Adipocyte (in vitro differentiated cells): ENCODE measurements at regions not wholly inside any gene's neighbourhood (a gene's known extent, or its start where the extent isn't known, plus 50 kb on each side); places are given as distances from the start of the nearest gene placed in this dataset.
A peak's percentile ranks its signal among the peaks of the same experiment; 100 is the strongest.

ENCODE experiments used
- DNase-seq: peaks from one replicate; pipeline ENCODE4 v3.0.0-alpha.2; 2015; ENCODE audit warnings: low read depth
- H3K27me3 ChIP-seq: replicated peaks from 2 replicates; pipeline ENCODE4 v1.7.0; 2013; ENCODE audit warnings: mild to moderate bottlenecking, low read length, moderate library complexity; ENCODE audit not compliant: control insufficient read depth, insufficient read depth
- H3K36me3 ChIP-seq: 2 replicates; pipeline ENCODE4 v1.7.0; 2013; ENCODE audit warnings: low read length, mild to moderate bottlenecking, moderate library complexity; ENCODE audit not compliant: control insufficient read depth, insufficient read depth, severe bottlenecking
- H3K4me1 ChIP-seq: 2 replicates; pipeline ENCODE4 v1.7.0; 2013; ENCODE audit warnings: mild to moderate bottlenecking, low read length, moderate library complexity; ENCODE audit not compliant: control insufficient read depth, insufficient read depth
- H3K4me3 ChIP-seq: 2 replicates; pipeline ENCODE4 v1.7.0; 2013; ENCODE audit warnings: mild to moderate bottlenecking, low read length, moderate library complexity
- H3K9ac ChIP-seq: 2 replicates; pipeline ENCODE4 v1.7.0; 2013; ENCODE audit warnings: mild to moderate bottlenecking, low read length, moderate library complexity
- H3K9me3 ChIP-seq: 2 replicates; pipeline ENCODE4 v1.7.0; 2013; ENCODE audit warnings: mild to moderate bottlenecking, low read length, moderate library complexity; ENCODE audit not compliant: control insufficient read depth

GRCh38 chr19:30692181-30692811 lies 320.1 kb downstream of the ZNF536 start:
- Histone ChIP-seq H3K36me3 (no peaks in the 10 kb centered on the region), H3K9me3 (no peaks in the 10 kb centered on the region), H3K4me1 (peaks cover 7% of the 10 kb centered on the region), H3K27me3 (peaks cover 38% of the 10 kb centered on the region), H3K4me3 (peak overlapping the region; percentile 79), H3K9ac (peak overlapping the region; percentile 54)
- DNase-seq: peak; percentile 41

GRCh38 chr19:30691819-30692166 lies 319.6 kb downstream of the ZNF536 start:
- Histone ChIP-seq H3K36me3 (no peaks in the 10 kb centered on the region), H3K4me3 (peak overlapping the region; percentile 79), H3K9me3 (no peaks in the 10 kb centered on the region), H3K9ac (peak overlapping the region; percentile 54), H3K27me3 (peaks cover 38% of the 10 kb centered on the region), H3K4me1 (peaks cover 7% of the 10 kb centered on the region)
- no peak for DNase-seq

- Histone ChIP-seq H3K4me1 (peaks cover 7% of the 10 kb centered on the region), H3K27me3 (peaks cover 38% of the 10 kb centered on the region), H3K4me3 (no peak overlapping the region), H3K9me3 (no peaks in the 10 kb centered on the region), H3K9ac (no peak overlapping the region), H3K36me3 (no peaks in the 10 kb centered on the region)
- DNase-seq: no peak
Observed at GRCh38 chr19:30690935-30691818, 319.0 kb downstream of the ZNF536 start.

- Histone ChIP-seq H3K4me3 (no peak overlapping the region), H3K4me1 (peaks cover 7% of the 10 kb centered on the region), H3K9me3 (no peaks in the 10 kb centered on the region), H3K36me3 (no peaks in the 10 kb centered on the region), H3K9ac (no peak overlapping the region), H3K27me3 (peaks cover 38% of the 10 kb centered on the region)
- no peak for DNase-seq
Observed at GRCh38 chr19:30690525-30690924, 318.3 kb downstream of the ZNF536 start.

GRCh38 chr19:30689474-30689873 lies 317.3 kb downstream of the ZNF536 start:
- H3K9me3 ChIP-seq: no peaks in the 10 kb centered on the region
- no peaks in the 10 kb centered on the region for H3K36me3 ChIP-seq
- H3K4me1 ChIP-seq: peaks cover 7% of the 10 kb centered on the region
- peaks cover 38% of the 10 kb centered on the region for H3K27me3 ChIP-seq
- no peak overlapping the region for H3K4me3 ChIP-seq
- H3K9ac ChIP-seq: no peak overlapping the region
- DNase-seq: no peak

- Histone ChIP-seq H3K9me3 (no peaks in the 10 kb centered on the region), H3K4me1 (peaks cover 7% of the 10 kb centered on the region), H3K36me3 (no peaks in the 10 kb centered on the region), H3K9ac (no peak overlapping the region), H3K4me3 (no peak overlapping the region), H3K27me3 (peaks cover 38% of the 10 kb centered on the region)
- DNase-seq: no peak
Observed at GRCh38 chr19:30688696-30689095, 316.5 kb downstream of the ZNF536 start.

- H3K36me3 ChIP-seq: no peaks in the 10 kb centered on the region
- DNase-seq: no peak
- peaks cover 36% of the 10 kb centered on the region for H3K27me3 ChIP-seq
- H3K9ac ChIP-seq: no peak overlapping the region
- no peak overlapping the region for H3K4me3 ChIP-seq
- peaks cover 7% of the 10 kb centered on the region for H3K4me1 ChIP-seq
- no peaks in the 10 kb centered on the region for H3K9me3 ChIP-seq
Observed at GRCh38 chr19:30686826-30687566, 314.8 kb downstream of the ZNF536 start.

- Histone ChIP-seq H3K27me3 (peaks cover 38% of the 10 kb centered on the region), H3K4me3 (no peak overlapping the region), H3K4me1 (peaks cover 4% of the 10 kb centered on the region), H3K9ac (no peak overlapping the region), H3K9me3 (no peaks in the 10 kb centered on the region), H3K36me3 (no peaks in the 10 kb centered on the region)
- DNase-seq: peak; percentile 28
Observed at GRCh38 chr19:30686176-30686820, 314.1 kb downstream of the ZNF536 start.

- Histone ChIP-seq H3K27me3 (peaks cover 32% of the 10 kb centered on the region), H3K36me3 (no peaks in the 10 kb centered on the region)
- no peak for DNase-seq
Observed at GRCh38 chr19:30685426-30686000, 313.3 kb downstream of the ZNF536 start.

GRCh38 chr19:30684613-30685012 lies 312.4 kb downstream of the ZNF536 start:
- no peak for DNase-seq

More at GRCh38 chr19:30685426-30686000, 313.3 kb downstream of the ZNF536 start:
- Histone ChIP-seq H3K4me3 (no peak overlapping the region), H3K9me3 (no peaks in the 10 kb centered on the region), H3K9ac (no peak overlapping the region), H3K4me1 (peaks cover 4% of the 10 kb centered on the region)

More at GRCh38 chr19:30684613-30685012, 312.4 kb downstream of the ZNF536 start:
- peaks cover 4% of the 10 kb centered on the region for H3K4me1 ChIP-seq
- no peaks in the 10 kb centered on the region for H3K9me3 ChIP-seq
- peaks cover 25% of the 10 kb centered on the region for H3K27me3 ChIP-seq
- H3K36me3 ChIP-seq: no peaks in the 10 kb centered on the region
- no peak overlapping the region for H3K9ac ChIP-seq
- H3K4me3 ChIP-seq: no peak overlapping the region
